ENCODE measurements at regions not wholly inside any gene's neighbourhood (a gene's known extent, or its start where the extent isn't known, plus 50 kb on each side); places are given as distances from the start of the nearest gene placed in this dataset.

GRCh38 chr2:120938045-120938771, 202.5 kb downstream of the GLI2 start:
- H3K36me3 ChIP-seq (ENCODE audit: control insufficient read depth in 2 of 2, insufficient read depth in 2 of 2, low read length in 1 of 2) = no peaks in the 10 kb centered on the region
- H3K27ac ChIP-seq (ENCODE audit: low read depth in 1 of 2, low read length in 1 of 2) = no peak overlapping the region
- H3K9me3 ChIP-seq (ENCODE audit: control insufficient read depth in 2 of 2, insufficient read depth in 1 of 2, low read length in 1 of 2) = no peaks in the 10 kb centered on the region
- H3K4me1 ChIP-seq (ENCODE audit: control insufficient read depth in 2 of 2, insufficient read depth in 2 of 2, low read length in 2 of 2) = peaks cover 0 to 3% of the 10 kb centered on the region in 2 donors
- DNase-seq (ENCODE audit: low read depth in 6 of 9, low spot score in 9 of 9) = no peak
- no peaks in the 10 kb centered on the region for H3K27me3 ChIP-seq (ENCODE audit: control insufficient read depth in 2 of 2, insufficient read depth in 1 of 2, low read length in 1 of 2)
- WGBS = 55% methylated on average over 11 of the region's 11 CpGs
- no peak overlapping the region for H3K4me3 ChIP-seq (ENCODE audit: low read length in 2 of 2)

GRCh38 chr2:120939595-120940318, 204.1 kb downstream of the GLI2 start:
- H3K27me3 ChIP-seq (ENCODE audit: control insufficient read depth in 2 of 2, insufficient read depth in 1 of 2, low read length in 1 of 2) = no peaks in the 10 kb centered on the region
- no peaks in the 10 kb centered on the region for H3K36me3 ChIP-seq (ENCODE audit: control insufficient read depth in 2 of 2, insufficient read depth in 2 of 2, low read length in 1 of 2)
- peaks cover 0 to 3% of the 10 kb centered on the region in 2 donors for H3K4me1 ChIP-seq (ENCODE audit: control insufficient read depth in 2 of 2, insufficient read depth in 2 of 2, low read length in 2 of 2)
- H3K27ac ChIP-seq (ENCODE audit: low read depth in 1 of 2, low read length in 1 of 2) = no peak overlapping the region
- DNase-seq (ENCODE audit: low read depth in 6 of 9, low spot score in 9 of 9) = no peak
- H3K4me3 ChIP-seq (ENCODE audit: low read length in 2 of 2) = no peak overlapping the region
- 64% methylated on average over 9 of the region's 9 CpGs for WGBS
- H3K9me3 ChIP-seq (ENCODE audit: control insufficient read depth in 2 of 2, insufficient read depth in 1 of 2, low read length in 1 of 2) = no peaks in the 10 kb centered on the region

GRCh38 chr2:120940319-120940696, 204.6 kb downstream of the GLI2 start:
- no peak overlapping the region for H3K4me3 ChIP-seq (ENCODE audit: low read length in 2 of 2)
- H3K36me3 ChIP-seq (ENCODE audit: control insufficient read depth in 2 of 2, insufficient read depth in 2 of 2, low read length in 1 of 2) = no peaks in the 10 kb centered on the region
- 98% methylated on average over 1 of the region's 1 CpG for WGBS
- no peaks in the 10 kb centered on the region for H3K9me3 ChIP-seq (ENCODE audit: control insufficient read depth in 2 of 2, insufficient read depth in 1 of 2, low read length in 1 of 2)
- no peaks in the 10 kb centered on the region for H3K27me3 ChIP-seq (ENCODE audit: control insufficient read depth in 2 of 2, insufficient read depth in 1 of 2, low read length in 1 of 2)
- no peak for DNase-seq (ENCODE audit: low read depth in 6 of 9, low spot score in 9 of 9)
- no peak overlapping the region for H3K27ac ChIP-seq (ENCODE audit: low read depth in 1 of 2, low read length in 1 of 2)
- peaks cover 0 to under 1% of the 10 kb centered on the region in 2 donors for H3K4me1 ChIP-seq (ENCODE audit: control insufficient read depth in 2 of 2, insufficient read depth in 2 of 2, low read length in 2 of 2)

GRCh38 chr2:120940726-120941256, 205.1 kb downstream of the GLI2 start:
- H3K4me3 ChIP-seq (ENCODE audit: low read length in 2 of 2) = no peak overlapping the region
- DNase-seq (ENCODE audit: low read depth in 6 of 9, low spot score in 9 of 9) = no peak
- no peaks in the 10 kb centered on the region for H3K4me1 ChIP-seq (ENCODE audit: control insufficient read depth in 2 of 2, insufficient read depth in 2 of 2, low read length in 2 of 2)
- no peaks in the 10 kb centered on the region for H3K27me3 ChIP-seq (ENCODE audit: control insufficient read depth in 2 of 2, insufficient read depth in 1 of 2, low read length in 1 of 2)
- H3K27ac ChIP-seq (ENCODE audit: low read depth in 1 of 2, low read length in 1 of 2) = no peak overlapping the region
- H3K36me3 ChIP-seq (ENCODE audit: control insufficient read depth in 2 of 2, insufficient read depth in 2 of 2, low read length in 1 of 2) = no peaks in the 10 kb centered on the region
- H3K9me3 ChIP-seq (ENCODE audit: control insufficient read depth in 2 of 2, insufficient read depth in 1 of 2, low read length in 1 of 2) = no peaks in the 10 kb centered on the region
- WGBS = 95% methylated on average over 9 of the region's 9 CpGs

- H3K4me1 ChIP-seq (ENCODE audit: control insufficient read depth in 2 of 2, insufficient read depth in 2 of 2, low read length in 2 of 2) = no peaks in the 10 kb centered on the region
- no peak for DNase-seq (ENCODE audit: low read depth in 6 of 9, low spot score in 9 of 9)
- H3K27me3 ChIP-seq (ENCODE audit: control insufficient read depth in 2 of 2, insufficient read depth in 1 of 2, low read length in 1 of 2) = no peaks in the 10 kb centered on the region
- WGBS = 94% methylated on average over 11 of the region's 11 CpGs
- H3K27ac ChIP-seq (ENCODE audit: low read depth in 1 of 2, low read length in 1 of 2) = no peak overlapping the region
- H3K9me3 ChIP-seq (ENCODE audit: control insufficient read depth in 2 of 2, insufficient read depth in 1 of 2, low read length in 1 of 2) = no peaks in the 10 kb centered on the region
- H3K36me3 ChIP-seq (ENCODE audit: control insufficient read depth in 2 of 2, insufficient read depth in 2 of 2, low read length in 1 of 2) = no peaks in the 10 kb centered on the region
- no peak overlapping the region for H3K4me3 ChIP-seq (ENCODE audit: low read length in 2 of 2)
These were observed 206.0 kb downstream of the GLI2 start for GRCh38 chr2:120941571-120942120.

GRCh38 chr2:120942658-120943057, 207.0 kb downstream of the GLI2 start:
- Histone ChIP-seq H3K9me3 (ENCODE audit: control insufficient read depth in 2 of 2, insufficient read depth in 1 of 2, low read length in 1 of 2) (no peaks in the 10 kb centered on the region), H3K36me3 (ENCODE audit: control insufficient read depth in 2 of 2, insufficient read depth in 2 of 2, low read length in 1 of 2) (no peaks in the 10 kb centered on the region), H3K27ac (ENCODE audit: low read depth in 1 of 2, low read length in 1 of 2) (no peak overlapping the region), H3K27me3 (ENCODE audit: control insufficient read depth in 2 of 2, insufficient read depth in 1 of 2, low read length in 1 of 2) (no peaks in the 10 kb centered on the region), H3K4me3 (ENCODE audit: low read length in 2 of 2) (no peak overlapping the region), H3K4me1 (ENCODE audit: control insufficient read depth in 2 of 2, insufficient read depth in 2 of 2, low read length in 2 of 2) (no peaks in the 10 kb centered on the region)
- no peak for DNase-seq (ENCODE audit: low read depth in 6 of 9, low spot score in 9 of 9)
- WGBS = 95% methylated on average over 15 of the region's 15 CpGs

GRCh38 chr2:120943403-120944034, 207.9 kb downstream of the GLI2 start:
- Histone ChIP-seq H3K9me3 (ENCODE audit: control insufficient read depth in 2 of 2, insufficient read depth in 1 of 2, low read length in 1 of 2) (no peaks in the 10 kb centered on the region), H3K27me3 (ENCODE audit: control insufficient read depth in 2 of 2, insufficient read depth in 1 of 2, low read length in 1 of 2) (no peaks in the 10 kb centered on the region), H3K4me1 (ENCODE audit: control insufficient read depth in 2 of 2, insufficient read depth in 2 of 2, low read length in 2 of 2) (no peaks in the 10 kb centered on the region), H3K36me3 (ENCODE audit: control insufficient read depth in 2 of 2, insufficient read depth in 2 of 2, low read length in 1 of 2) (no peaks in the 10 kb centered on the region), H3K4me3 (ENCODE audit: low read length in 2 of 2) (no peak overlapping the region), H3K27ac (ENCODE audit: low read depth in 1 of 2, low read length in 1 of 2) (no peak overlapping the region)
- 59% methylated on average over 9 of the region's 9 CpGs for WGBS
- no peak for DNase-seq (ENCODE audit: low read depth in 6 of 9, low spot score in 9 of 9)

GRCh38 chr2:120944575-120944974, 208.9 kb downstream of the GLI2 start:
- H3K27me3 ChIP-seq (ENCODE audit: control insufficient read depth in 2 of 2, insufficient read depth in 1 of 2, low read length in 1 of 2) = no peaks in the 10 kb centered on the region
- WGBS = 90% methylated on average over 8 of the region's 8 CpGs
- H3K4me3 ChIP-seq (ENCODE audit: low read length in 2 of 2) = no peak overlapping the region
- no peak for DNase-seq (ENCODE audit: low read depth in 6 of 9, low spot score in 9 of 9)
- no peaks in the 10 kb centered on the region for H3K36me3 ChIP-seq (ENCODE audit: control insufficient read depth in 2 of 2, insufficient read depth in 2 of 2, low read length in 1 of 2)
- H3K4me1 ChIP-seq (ENCODE audit: control insufficient read depth in 2 of 2, insufficient read depth in 2 of 2, low read length in 2 of 2) = no peaks in the 10 kb centered on the region
- no peak overlapping the region for H3K27ac ChIP-seq (ENCODE audit: low read depth in 1 of 2, low read length in 1 of 2)
- H3K9me3 ChIP-seq (ENCODE audit: control insufficient read depth in 2 of 2, insufficient read depth in 1 of 2, low read length in 1 of 2) = no peaks in the 10 kb centered on the region

GRCh38 chr2:120945091-120945490, 209.4 kb downstream of the GLI2 start:
- 85% methylated on average over 10 of the region's 10 CpGs for WGBS
- no peak for DNase-seq (ENCODE audit: low read depth in 6 of 9, low spot score in 9 of 9)
- Histone ChIP-seq H3K4me3 (ENCODE audit: low read length in 2 of 2) (no peak overlapping the region), H3K9me3 (ENCODE audit: control insufficient read depth in 2 of 2, insufficient read depth in 1 of 2, low read length in 1 of 2) (no peaks in the 10 kb centered on the region), H3K27me3 (ENCODE audit: control insufficient read depth in 2 of 2, insufficient read depth in 1 of 2, low read length in 1 of 2) (no peaks in the 10 kb centered on the region), H3K27ac (ENCODE audit: low read depth in 1 of 2, low read length in 1 of 2) (no peak overlapping the region), H3K4me1 (ENCODE audit: control insufficient read depth in 2 of 2, insufficient read depth in 2 of 2, low read length in 2 of 2) (no peaks in the 10 kb centered on the region), H3K36me3 (ENCODE audit: control insufficient read depth in 2 of 2, insufficient read depth in 2 of 2, low read length in 1 of 2) (no peaks in the 10 kb centered on the region)

All from thymus (tissue), 11 donors.